Ishikawa (cell line): ENCODE measurements at regions not wholly inside any gene's neighbourhood (a gene's known extent, or its start where the extent isn't known, plus 50 kb on each side); places are given as distances from the start of the nearest gene placed in this dataset.

ENCODE experiments used
- CEBPB ChIP-seq: IDR thresholded peaks from 2 replicates; pipeline ENCODE4 v1.6.1; 2012
- CREB1 ChIP-seq: IDR thresholded peaks from 2 replicates; pipeline ENCODE4 v1.6.1; 2012; ENCODE audit warnings: low read depth
- EP300 ChIP-seq: IDR thresholded peaks from 2 replicates; pipeline ENCODE4 v1.6.1; 2012; ENCODE audit warnings: borderline replicate concordance
- MAX ChIP-seq: IDR thresholded peaks from 2 replicates; pipeline ENCODE4 v1.6.1; 2012
- RAD21 ChIP-seq: IDR thresholded peaks from 2 replicates; pipeline ENCODE4 v1.6.1; 2012; ENCODE audit warnings: low read depth
- REST ChIP-seq: IDR thresholded peaks from 2 replicates; pipeline ENCODE4 v1.6.1; 2012; ENCODE audit warnings: low read depth, mild to moderate bottlenecking
- TAF1 ChIP-seq: IDR thresholded peaks from 2 replicates; pipeline ENCODE4 v1.6.1; 2012; ENCODE audit warnings: low read depth, mild to moderate bottlenecking
- TCF12 ChIP-seq: IDR thresholded peaks from 2 replicates; pipeline ENCODE4 v1.6.1; 2012; ENCODE audit warnings: low read depth
- TEAD4 ChIP-seq: IDR thresholded peaks from 2 replicates; pipeline ENCODE4 v1.6.1; 2012

GRCh38 chr5:168172760-168173223, 118.7 kb upstream of the WWC1 start:
- no peak for TF ChIP-seq MAX
- TF ChIP-seq EP300 = no peak
- no peak for TF ChIP-seq TAF1
- TF ChIP-seq TCF12 = no peak
- no peak for TF ChIP-seq RAD21
- TF ChIP-seq REST = no peak
- no peak for TF ChIP-seq CEBPB
- TF ChIP-seq CREB1 = no peak
- no peak for TF ChIP-seq TEAD4
